Endometrium (tissue), 2 donors: ENCODE measurements at regions not wholly inside any gene's neighbourhood (a gene's known extent, or its start where the extent isn't known, plus 50 kb on each side); places are given as distances from the start of the nearest gene placed in this dataset.

Experiments
- FAIRE-seq: peaks from 2 replicates; lab custom pipeline; 2012; peaks lifted over from hg19 to GRCh38; lab: Jason Lieb, UNC
- donor health status: control.
- donor health status: control.

DNA sequence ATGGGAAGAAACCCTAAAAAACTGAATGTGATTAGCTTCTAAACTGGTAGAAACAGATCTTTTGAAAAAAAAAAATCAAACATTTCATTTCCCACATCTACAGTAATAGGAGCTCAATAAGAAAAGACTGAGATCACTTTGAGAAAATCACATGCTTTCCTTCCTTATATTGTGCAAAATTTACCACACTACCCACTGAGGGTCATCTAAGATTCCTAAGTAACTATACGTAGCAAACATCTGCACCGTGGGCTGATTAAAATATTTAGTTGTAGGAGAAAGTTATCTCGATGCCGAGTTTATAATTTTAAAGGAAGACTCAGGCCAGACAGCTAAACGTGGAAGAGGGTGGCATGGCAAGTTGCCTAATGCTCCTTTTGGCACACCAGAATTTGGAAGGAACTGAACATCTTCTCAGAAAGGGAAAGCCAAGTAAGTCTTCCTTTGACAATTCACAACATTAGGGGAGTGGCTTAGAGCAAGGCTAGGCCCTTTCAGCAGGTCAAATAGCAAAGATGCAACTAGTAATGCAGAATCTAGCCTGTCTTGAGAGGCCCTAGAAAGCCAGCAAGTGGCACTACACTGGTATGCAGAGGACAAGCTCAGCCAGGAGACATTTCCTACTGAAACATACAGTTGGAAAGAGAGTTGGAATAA, 128.0 kb downstream of the TMA16 start:
- no peak for FAIRE-seq

DNA sequence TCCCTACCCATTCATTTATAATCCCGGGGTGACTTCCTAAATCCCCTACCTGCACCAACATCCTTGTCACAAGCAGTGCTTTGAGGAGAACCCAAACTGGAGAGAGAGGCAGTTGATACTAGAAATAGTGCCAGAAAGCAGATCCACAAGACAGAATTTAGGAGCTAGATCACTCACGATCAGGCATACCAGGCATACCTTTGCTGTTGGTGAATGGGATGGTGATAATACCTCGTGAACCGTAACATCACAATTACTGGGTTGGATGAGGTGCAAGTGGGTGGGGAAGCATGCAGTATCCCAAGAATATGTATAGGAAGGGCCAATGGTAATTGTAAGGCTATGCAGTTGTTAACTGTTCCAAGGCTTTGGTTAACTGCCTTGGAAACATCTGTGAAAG, 129.3 kb downstream of the TMA16 start:
- FAIRE-seq, result no peak

DNA sequence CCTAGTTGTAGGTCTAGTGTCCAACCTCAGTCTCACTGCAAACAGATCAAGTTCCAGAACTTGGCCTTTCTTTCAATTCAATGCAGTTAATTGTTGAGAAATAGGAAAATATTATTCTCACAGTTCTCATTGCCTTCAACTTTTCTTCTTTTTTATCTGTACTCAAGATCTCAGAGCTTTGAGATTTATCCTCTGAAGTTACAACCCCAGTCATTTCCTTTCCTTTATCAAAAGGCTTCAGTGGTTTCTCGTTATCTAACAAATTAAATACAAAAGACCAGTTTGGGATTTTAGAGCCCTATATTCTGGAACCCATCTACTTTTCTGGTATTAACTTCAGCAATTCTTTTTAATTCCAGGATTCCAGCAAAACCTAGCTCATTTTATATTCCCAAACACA, 130.2 kb downstream of the TMA16 start:
- FAIRE-seq, result no peak

DNA sequence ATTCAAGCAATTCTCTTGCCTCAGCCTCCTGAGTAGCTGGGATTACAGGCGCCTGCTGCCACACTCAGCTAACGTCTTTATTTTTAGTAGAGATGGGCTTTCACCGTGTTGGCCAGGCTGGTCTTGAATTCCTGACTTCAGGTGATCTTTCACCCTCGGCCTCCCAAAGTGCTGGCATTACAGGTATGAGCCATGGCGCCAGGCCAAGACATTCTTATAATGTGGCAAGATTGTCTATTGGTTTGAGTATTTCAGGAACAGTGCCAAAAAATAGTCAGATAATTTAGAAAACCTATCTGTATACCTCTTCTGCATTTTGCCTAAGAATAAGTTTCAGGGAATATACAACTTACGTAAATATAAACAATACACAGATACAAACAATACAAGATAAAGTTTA, 136.8 kb downstream of the TMA16 start:
- no peak for FAIRE-seq

DNA sequence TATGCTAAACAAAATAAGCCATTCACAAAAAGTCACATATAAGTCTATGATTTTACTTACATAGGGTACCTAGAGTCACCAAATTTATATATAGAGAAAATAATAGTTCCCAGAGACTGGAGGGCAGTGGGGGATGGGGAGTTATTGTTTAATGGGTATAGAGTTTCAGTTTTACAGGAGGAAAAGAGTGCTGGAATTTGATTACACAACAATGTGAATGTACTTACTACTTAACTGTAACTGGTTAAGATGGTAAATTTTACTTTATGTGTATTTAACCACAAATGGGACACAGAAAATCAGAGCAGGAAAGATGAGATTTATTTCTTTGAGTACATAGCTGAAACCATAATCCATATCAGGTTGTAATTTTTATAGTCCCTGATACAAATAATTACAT, 144.4 kb downstream of the TMA16 start:
- FAIRE-seq, result no peak

DNA sequence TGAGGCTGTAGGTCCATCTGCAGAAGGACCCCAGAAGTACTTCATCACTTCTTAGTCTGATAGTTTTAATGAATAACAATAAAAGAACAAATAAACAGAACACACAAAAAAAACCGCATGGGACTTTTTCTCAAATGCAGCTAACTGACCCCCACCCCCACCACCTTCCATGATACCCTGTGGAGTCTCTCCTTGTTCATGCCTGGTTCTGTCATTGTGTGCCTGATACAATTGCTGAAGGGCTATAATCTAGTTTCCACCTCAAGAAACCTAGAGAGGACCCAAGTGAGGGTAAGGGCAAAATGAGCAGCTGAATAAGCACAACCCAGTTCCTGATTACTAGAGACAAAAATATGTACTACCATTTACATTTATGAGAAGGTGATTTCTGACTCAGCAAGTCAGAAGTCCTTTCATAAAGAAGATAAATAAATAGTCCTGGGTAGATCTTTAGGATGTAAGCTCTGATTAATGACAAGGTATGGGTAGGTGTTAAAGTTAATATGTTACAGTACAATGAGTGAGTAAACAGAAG, 155.1 kb downstream of the TMA16 start:
- FAIRE-seq, result no peak

DNA sequence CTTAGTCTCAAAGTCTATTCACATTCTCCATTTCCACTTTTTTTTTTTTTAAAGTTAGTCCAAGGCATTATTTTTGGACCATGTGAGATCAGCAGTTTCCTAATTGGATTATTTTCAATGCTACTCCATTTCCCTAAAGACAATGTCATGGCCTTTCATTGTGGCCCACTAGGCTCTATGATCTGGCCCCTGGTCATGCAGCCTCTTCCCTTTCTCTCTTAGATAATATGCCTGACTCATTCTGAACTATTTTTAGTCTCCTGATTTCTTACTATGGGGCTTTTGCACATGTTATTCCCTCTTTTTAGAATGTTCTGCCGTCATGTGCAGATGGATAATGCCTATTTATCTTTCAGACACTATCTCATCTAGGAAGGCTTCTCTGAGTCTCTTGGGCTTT, 157.3 kb downstream of the TMA16 start:
- FAIRE-seq, result no peak

DNA sequence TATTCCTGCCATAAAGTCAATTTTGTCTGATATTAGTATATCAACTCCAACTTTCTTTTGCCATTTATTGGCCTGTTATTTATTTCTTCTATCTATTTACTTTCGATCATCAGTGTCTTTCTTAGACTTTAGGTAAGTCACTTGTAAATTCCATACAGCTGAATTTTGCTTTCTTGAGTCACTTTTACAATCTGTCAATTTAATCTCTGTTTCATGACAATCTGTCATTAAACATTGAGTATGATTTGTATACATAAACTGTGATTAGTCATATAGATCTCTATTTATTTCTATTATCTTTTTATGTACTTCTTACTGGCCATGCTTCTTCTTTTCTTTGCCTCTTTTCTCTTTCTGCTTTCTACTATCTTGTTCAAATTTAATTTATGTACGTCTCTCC, 160.1 kb downstream of the TMA16 start:
- no peak for FAIRE-seq

DNA sequence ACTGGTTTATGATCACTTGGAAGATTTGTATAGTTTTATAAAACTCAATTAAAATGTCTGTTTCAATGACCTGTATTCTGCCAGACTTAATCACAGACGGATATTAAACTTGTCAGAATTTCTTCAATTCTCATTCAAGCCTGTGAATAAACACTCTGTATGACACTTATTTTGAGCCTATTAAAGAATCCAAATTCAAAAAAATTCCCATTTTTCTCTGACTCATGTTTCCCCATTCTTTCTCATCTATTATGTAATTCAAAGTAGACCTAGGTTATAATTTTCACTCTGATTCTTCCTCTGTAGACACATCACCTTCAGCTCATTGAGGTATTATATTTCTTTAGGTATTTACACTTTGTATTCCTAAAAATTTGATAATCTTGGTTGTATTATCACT, 166.1 kb downstream of the TMA16 start:
- no peak for FAIRE-seq

DNA sequence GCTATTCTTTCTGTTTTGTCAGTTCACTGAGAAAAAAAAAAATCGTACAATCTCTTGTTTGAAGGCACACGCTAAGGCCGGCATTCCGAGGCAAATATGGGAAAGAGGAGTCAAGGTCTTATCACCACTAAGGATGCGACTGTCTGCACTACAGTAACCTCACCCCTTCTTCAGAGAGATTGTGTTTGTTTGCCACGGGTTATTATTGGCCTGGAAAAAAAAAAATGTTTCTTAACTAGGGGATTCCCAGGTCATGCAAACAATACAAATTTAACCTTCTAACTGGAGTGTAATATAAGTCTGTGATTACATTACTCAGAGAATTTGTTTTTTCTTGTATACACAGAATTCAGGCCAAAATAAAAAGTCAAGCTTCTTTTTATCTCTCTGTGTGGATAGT, 168.3 kb downstream of the TMA16 start:
- no peak for FAIRE-seq

DNA sequence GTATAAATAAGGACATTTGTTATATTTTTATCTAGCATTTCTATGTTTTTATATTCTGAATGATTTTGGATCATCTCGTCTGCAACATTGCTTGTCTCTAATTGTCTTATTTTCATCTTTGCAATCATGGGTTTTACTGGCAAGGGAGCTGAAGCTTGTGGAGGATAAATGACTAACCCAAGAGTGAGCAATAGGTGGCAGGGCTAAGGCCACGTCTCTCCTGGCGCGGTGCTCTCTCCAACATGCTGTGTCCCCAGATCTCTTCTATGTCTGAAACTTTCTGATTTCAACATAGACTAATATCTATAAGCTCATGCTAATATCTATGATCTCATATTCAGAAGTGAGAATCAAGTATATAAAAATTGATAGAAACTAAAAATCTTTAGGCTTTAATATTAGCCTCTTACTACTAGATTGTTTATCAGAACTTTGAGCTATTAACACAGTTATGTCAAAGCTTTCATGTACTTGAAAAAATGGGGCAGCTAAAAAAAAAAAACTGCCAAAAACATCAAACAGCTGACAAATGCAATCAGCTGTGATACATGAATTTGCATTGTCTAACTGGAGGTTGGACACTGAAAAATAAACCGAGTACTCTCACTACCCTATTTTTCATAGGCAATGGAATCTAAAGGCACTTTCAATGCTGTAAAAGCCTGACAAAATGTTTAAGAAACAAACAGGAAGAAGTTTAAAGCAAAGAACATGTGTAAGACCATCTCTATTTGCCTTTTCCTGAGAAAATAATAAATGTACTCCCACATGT, 169.2 kb downstream of the TMA16 start:
- FAIRE-seq, result no peak

DNA sequence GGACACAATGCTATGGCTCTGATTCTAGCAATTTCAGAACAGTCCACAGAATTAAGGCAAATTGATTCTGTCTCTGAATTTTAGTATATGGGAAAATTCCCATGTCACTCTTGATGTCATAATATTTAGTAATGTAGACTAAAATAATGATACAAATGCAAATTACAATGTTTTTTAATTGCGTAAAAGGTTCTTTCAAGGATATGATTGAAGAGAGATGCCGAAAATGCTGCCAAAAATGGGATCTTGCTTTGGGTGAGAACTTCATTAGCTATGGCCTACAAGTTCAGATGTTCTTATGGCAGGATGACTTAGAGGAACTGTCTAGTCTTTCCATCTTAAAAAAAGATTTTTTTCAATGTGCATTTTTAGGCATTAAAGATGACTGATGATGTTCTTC, 170.6 kb downstream of the TMA16 start:
- no peak for FAIRE-seq

DNA sequence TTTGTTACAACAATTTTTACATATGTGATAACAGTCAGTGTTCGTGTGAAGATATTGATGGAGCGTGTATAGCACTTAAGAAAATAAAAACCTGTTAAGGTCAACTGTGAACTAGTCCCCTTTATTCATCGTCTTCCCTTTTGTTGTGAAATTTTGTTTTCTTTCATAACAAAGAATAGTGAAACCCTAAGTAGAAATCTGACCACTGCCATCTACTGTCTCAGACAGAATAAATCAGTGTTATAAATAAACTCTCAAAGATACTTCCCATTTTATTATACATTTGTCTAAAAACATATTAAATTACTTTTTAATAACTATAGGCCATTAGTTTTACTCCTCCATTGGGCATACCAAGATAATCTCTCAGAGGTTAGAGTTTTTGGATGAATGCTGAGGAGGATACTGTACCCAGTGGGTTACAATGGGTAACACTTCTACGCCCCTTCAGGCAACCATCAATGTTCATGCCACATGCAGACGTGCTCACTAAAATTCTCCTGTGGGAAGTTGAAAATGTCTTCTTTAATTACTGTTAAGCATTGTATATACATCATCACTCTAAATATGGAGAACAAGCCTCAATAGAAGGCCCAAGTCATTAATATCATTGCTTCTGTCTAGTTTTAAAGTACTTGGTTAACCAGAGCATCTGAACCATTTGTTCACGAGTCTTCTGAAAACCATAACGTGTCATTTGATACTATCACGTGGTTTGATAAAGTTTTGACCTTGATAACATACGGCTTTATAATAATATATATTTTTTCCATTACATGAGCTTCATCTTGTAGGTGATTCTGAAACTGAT, 171.2 kb downstream of the TMA16 start:
- FAIRE-seq, result no peak

DNA sequence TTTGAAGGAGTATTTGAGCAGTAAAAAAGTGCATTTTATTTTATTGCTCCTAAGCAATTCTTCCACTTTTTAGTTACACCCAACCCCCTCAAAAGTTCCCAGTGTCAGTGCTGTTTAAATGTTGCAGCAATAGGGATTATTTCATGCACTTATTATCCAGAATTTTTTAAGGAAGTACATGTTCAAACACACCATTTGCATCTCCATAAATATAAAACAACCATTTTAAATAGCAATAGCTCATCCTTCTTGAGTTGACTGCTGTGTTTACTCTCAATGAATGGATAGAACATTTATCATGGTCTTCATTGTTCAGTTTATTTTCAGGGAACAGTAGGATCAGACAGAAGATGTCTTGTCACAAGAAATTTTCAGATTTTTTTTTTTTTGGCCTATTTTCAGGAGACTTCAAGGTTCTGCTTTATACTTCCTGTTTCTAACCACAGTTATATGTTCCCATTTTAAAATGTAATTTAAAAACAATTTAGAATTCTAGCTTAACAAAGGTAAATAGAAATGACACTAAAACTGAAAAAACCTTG, 171.9 kb downstream of the TMA16 start:
- FAIRE-seq, result no peak

DNA sequence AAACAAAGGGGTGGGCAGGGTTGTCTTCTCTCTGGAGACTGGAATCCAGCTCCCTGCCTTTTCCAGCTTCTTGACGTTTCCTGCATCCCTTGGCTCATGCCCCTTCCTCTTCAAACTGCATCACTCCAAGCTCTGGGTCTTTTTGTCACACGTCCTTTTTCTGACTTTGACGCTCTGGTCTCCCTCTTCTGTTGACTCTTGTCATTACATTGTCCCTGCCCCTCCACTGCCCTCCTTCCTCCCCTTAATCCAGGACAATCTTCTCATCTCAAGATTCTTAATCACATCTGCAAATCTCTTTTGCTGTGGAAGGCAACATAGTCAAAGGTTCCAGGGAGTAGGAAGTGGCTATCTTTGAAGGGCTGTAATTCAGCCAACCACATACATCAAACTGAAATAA, 178.3 kb downstream of the TMA16 start:
- FAIRE-seq, result no peak

DNA sequence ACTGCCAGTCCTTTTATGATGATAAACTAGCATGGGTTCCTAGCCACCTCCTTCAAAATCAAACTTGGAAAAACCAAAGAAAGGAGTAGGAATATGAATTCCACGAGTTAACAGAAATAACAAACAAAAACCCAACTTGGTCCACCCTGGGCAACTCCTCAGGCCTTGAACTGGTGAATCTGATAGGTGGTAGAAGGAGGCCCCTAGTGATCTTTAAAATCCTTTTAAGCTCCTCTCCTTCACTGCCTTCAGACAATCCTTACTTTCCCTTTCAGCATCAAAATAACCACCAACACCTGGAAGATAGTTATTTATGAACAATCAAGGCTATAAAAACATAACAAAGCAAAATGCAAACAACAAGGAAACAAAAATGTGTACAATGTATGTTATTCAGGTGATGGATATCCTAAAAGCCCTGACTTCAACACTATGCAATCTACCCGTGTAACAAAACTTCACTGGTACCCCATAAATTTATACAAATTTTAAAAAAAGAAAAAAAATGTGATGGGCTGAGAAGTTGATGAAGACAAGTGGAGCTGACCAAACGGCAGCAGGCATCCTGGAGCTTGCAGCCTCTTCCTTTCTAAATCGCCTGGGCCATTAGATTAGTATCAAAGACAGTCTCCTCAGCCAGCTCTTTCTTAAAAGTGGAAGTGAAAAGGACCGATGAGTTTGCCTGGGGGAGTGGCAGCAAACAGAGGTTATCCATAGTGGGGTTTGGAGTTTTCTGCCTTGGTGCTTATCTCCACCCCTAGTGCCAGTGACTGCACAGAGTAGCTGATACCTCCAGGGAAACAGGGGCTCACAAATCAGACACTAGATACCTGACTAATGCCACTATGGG, 179.6 kb downstream of the TMA16 start:
- FAIRE-seq, result no peak

DNA sequence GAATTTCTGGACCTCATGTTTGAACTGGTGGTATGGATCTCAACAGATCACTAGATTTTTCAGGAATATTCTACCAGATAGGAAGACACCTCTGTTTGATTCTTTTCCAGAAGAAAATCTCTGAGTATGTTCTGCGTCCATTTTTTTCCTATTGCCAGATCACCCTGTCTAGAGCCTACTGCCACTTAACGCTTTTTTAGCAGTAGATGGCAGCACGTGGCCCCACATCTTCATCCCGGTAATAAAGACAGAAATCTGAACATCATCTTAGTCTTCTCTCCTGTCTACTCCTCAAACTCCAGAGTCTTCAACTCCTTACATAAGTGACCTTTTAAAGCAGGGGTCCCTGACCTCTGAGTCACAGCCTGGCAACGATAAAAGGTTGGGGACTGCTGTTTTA, 184.7 kb downstream of the TMA16 start:
- FAIRE-seq, result no peak

DNA sequence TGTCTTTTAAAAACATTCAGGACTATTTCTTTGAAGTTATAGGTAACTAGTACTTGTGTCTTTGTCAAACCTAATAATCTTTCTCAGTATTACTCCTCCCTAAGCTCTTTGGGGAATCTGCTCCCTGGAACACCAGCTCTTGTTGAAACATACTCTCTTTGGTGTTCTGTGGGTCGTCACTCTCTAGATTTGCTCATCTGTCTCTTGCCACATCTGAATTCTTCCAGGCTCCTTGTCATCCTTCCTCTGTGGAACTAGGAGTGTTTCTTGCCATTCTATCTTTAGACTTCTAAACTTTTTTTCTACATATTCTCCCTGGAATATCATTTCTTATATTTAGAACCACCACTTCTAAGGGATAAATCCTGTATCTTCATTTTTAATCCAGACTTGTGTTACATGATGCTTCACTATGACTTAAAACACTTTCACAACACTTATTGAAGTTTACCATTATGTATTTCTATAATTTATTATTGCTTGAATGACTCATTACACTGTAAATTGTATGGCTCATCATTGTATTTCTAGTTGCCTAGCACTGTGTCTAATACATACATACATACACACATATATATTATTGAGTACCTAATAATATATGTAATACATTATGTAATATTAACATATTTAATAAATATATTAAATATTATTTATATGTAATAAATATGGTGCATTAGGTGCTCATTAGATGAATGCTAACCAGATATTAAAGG, 186.1 kb downstream of the TMA16 start:
- FAIRE-seq, result no peak

DNA sequence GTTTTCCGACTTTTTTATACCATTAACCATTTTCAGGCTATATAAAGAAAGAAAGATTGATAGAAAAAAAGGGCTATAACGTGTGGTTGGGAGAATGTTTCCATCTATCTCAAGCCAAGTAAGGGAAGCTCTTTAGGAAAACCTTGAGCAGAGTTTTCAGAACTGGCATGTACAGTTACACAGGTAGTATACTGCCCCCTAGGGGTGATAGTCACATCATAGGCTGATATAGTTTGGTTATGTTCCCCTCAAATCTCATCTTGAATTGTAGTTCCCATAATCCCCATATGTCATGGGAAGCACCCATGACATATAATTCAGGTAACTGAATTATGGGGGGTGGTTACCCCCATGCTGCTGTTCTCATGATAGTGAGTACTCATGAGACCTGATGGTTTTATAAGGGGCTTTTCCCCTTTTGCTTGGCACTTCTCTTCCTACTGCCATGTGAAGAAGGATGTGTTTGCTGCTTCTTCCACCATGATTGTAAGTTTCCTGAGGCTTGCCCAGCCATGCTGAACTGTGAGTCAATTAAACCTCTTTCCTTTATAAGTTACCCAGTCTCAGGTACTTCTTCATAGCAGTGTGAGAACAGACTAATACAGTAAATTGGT, 186.8 kb downstream of the TMA16 start:
- FAIRE-seq, result no peak

DNA sequence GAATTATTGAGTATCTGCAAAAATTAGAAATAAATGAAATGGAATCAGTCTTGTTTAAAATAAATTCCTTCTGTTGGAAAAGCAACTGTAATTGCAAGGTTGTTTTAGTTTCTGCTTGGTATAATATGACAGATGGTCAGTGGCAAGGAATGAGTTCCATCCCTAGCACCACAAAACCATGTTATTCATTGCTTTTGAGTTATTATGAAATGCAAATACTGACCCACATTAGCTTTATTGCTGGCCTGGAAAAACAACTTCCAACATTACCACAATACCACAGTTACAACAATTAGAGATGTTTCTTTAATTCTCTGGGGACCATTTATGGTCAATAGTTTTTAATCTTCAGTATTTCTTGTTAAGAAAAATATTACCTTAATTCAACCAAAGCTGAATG, 194.4 kb downstream of the TMA16 start:
- FAIRE-seq, result no peak

DNA sequence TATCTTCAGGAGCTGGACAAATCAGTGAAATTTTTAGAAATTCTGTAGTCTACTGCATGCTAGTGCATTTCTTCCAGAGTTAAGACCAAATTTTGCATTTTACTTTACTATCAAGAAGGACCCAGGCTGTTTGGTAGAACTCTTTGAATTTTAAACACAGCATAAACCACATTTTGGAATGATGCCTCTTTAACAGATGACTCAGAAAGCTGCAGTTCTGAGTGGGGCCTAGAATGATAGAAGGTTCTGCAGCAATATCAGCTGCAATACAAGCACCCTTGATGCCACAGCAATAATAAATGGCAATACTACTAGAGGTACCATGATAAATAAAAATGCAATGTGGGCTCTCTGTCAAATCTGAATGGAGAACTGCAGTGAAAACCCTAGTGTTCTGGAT, 198.7 kb downstream of the TMA16 start:
- no peak for FAIRE-seq
